Tibial artery (tissue), 4 donors: ENCODE measurements at regions not wholly inside any gene's neighbourhood (a gene's known extent, or its start where the extent isn't known, plus 50 kb on each side); places are given as distances from the start of the nearest gene placed in this dataset.

Source experiments
- DNase-seq, 2 donors: peaks; one replicate each; pipeline ENCODE4 v3.0.0-alpha.2; 2019
- H3K27ac ChIP-seq, 2 donors: fragments of 200-600 bp; sonication (generic) in 1 of 2; 1 replicate in 1 of 2; 2 replicates in 1 of 2; pipeline ENCODE4 v1.5.1; 2018 to 2019; ENCODE audit warnings: mild to moderate bottlenecking in 1 of 2
- H3K27me3 ChIP-seq, 2 donors: fragments of 200-600 bp; sonication (generic) in 1 of 2; one replicate each; pipeline versions ENCODE4 v1.5.1 to v1.6.0; 2016 to 2019
- H3K36me3 ChIP-seq, 3 donors: fragments of 200-600 bp; sonication (generic) in 2 of 3; one replicate each; pipeline ENCODE4 v1.5.1; 2016 to 2019; ENCODE audit warnings: mild to moderate bottlenecking in 2 of 3
- H3K4me1 ChIP-seq, 4 donors: fragments of 200-600 bp; sonication (generic) in 2 of 4; 1 replicate in 3 of 4; 2 replicates in 1 of 4; pipeline ENCODE4 v1.5.1; 2016 to 2019
- H3K4me3 ChIP-seq, 2 donors: fragments of 200-600 bp; sonication (generic) in 1 of 2; 1 replicate in 1 of 2; 2 replicates in 1 of 2; pipeline ENCODE4 v1.5.1; 2018 to 2019; ENCODE audit warnings: mild to moderate bottlenecking in 2 of 2
- H3K9me3 ChIP-seq, 3 donors: fragments of 200-600 bp; sonication (generic) in 1 of 3; one replicate each; pipeline ENCODE4 v1.5.1; 2016 to 2019
- intact Hi-C: fragments of 100-400 bp; cut with DNase I; formaldehyde crosslinking; loops from one replicate; pipeline ENCODE4 v1.15.0; 2023; ENCODE audit warnings: low total_unique reads
- TF ChIP-seq, protein P1 (sequence below), 2 experiments: fragments of 200-600 bp in 1 of 2; fragments of 450-650 bp in 1 of 2; IDR thresholded peaks; one replicate each; pipeline ENCODE4 v1.5.1; 2017 to 2019; ENCODE audit warnings: antibody characterized with exemption in 2 of 2, mild to moderate bottlenecking in 1 of 2, moderate library complexity in 1 of 2

DNA sequence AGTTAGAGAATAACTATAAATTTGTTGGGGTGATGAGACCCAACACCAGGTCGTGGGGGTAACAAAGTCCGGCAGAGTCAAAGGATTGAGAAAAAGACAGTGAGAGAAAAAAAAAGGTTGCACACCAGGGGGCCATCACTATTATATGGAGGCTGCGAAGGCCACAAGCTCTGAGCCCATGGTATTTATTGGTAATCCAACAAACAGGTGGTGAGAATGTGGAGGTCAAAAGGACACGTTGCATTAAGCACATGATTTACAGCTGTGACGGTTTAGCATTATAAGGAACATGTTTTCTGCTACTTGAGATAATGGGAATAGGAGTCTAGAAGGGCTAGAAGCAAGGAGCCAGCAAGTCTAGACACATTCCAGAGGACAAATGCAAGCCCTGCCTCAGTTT lies 2202.2 kb upstream of the C9orf72 start:
- no peak overlapping the region for H3K27ac ChIP-seq
- intact Hi-C loops: no loop called here
- TF ChIP-seq, protein P1, sequence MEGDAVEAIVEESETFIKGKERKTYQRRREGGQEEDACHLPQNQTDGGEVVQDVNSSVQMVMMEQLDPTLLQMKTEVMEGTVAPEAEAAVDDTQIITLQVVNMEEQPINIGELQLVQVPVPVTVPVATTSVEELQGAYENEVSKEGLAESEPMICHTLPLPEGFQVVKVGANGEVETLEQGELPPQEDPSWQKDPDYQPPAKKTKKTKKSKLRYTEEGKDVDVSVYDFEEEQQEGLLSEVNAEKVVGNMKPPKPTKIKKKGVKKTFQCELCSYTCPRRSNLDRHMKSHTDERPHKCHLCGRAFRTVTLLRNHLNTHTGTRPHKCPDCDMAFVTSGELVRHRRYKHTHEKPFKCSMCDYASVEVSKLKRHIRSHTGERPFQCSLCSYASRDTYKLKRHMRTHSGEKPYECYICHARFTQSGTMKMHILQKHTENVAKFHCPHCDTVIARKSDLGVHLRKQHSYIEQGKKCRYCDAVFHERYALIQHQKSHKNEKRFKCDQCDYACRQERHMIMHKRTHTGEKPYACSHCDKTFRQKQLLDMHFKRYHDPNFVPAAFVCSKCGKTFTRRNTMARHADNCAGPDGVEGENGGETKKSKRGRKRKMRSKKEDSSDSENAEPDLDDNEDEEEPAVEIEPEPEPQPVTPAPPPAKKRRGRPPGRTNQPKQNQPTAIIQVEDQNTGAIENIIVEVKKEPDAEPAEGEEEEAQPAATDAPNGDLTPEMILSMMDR (IDR thresholded peaks at IDR 0.05): no peak
- H3K4me3 ChIP-seq: no peak overlapping the region
- H3K36me3 ChIP-seq: no peaks in the 10 kb centered on the region
- H3K9me3 ChIP-seq: no peaks in the 10 kb centered on the region
- H3K4me1 ChIP-seq: no peaks in the 10 kb centered on the region
- no peak for DNase-seq
- H3K27me3 ChIP-seq: no peaks in the 10 kb centered on the region

DNA sequence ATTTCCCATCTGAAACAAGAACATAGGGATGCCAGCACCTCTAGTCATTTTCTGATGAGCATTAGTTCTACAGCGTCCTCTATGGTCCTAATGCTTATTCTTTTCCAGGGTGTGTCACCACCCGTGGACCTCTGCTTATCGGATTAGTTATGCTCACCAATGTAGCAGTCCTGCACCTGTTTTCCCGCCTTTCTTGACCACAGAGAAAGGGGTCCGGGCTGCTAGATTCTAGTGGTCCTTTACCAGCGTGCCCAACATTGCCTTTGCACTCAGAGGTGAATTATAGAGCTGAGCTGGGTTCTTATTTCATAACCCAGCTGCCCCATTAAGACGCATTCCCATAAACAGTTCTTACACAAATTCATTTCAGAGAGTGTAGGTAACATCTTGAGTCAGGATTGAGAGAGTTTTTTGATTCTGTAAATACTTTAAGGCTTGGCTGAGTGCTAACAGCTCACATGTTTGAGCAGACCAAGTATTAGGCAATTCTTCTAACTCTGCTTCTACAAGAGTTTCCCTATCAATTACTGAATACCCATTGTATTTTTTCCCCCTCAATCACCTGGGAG lies 2205.1 kb upstream of the C9orf72 start:
- Histone ChIP-seq H3K4me3 (no peak overlapping the region), H3K27ac (no peak overlapping the region), H3K36me3 (no peaks in the 10 kb centered on the region), H3K9me3 (no peaks in the 10 kb centered on the region), H3K4me1 (no peaks in the 10 kb centered on the region), H3K27me3 (no peaks in the 10 kb centered on the region)
- TF ChIP-seq, protein P1 (IDR thresholded peaks at IDR 0.05): no peak
- no peak for DNase-seq
- intact Hi-C loops: no loop called here

DNA sequence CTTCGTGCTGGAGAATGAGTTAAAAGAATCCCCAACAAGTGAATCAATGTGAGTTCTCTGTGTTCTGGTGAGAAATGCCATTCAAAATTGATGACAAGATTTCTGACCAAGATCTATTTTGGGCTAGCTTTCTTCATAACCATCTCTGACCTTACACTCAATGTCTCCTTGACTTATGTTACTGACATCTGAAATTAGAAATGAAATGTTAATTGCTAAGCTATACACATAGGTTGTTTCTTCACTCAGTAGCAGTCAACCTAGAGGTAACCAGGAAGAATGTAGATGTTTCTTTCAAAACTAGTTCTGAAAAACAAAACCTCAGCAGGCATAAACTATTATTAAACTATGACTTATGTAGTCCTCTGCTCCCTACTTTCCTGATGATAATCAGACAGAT lies 2220.7 kb upstream of the C9orf72 start:
- intact Hi-C loops: no loop called here
- Histone ChIP-seq H3K36me3 (no peaks in the 10 kb centered on the region), H3K27ac (no peak overlapping the region), H3K4me1 (no peaks in the 10 kb centered on the region), H3K27me3 (no peaks in the 10 kb centered on the region), H3K9me3 (no peaks in the 10 kb centered on the region), H3K4me3 (no peak overlapping the region)
- DNase-seq: no peak
- TF ChIP-seq, protein P1 (IDR thresholded peaks at IDR 0.05): no peak

DNA sequence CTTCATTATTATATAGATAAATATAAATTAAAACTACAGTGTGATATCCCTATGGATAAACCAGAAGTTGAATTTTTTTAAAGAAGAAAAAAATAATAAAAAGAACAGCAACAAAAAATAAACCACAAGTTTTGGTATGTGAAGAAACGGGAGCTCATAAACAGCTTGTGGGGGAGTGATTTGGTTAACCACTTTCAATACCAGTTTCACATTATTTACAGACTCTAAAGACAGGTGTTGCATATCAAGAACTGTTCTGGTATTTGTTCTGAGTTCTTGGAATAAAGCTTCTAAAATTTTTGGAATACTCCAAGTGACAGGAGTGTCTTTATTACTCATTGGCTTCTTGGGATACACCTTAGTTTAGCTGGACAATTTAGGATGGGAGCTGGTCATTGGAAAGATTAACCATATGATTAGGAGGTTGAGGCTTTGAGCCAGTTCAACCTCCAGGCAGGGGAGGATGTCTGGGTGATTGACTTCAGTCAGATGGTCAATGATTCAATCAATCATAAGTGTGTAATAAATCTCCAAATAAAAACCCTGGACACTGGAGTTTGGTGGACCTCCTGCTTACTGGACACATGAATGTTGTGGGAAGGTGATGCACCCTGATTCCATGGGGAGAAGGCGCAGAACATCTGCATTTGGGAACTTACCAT lies 2223.1 kb upstream of the C9orf72 start:
- no peaks in the 10 kb centered on the region for H3K9me3 ChIP-seq
- intact Hi-C loops: no loop called here
- no peaks in the 10 kb centered on the region for H3K4me1 ChIP-seq
- no peaks in the 10 kb centered on the region for H3K27me3 ChIP-seq
- H3K27ac ChIP-seq: no peak overlapping the region
- TF ChIP-seq, protein P1 (IDR thresholded peaks at IDR 0.05): no peak
- H3K4me3 ChIP-seq: no peak overlapping the region
- no peak for DNase-seq
- H3K36me3 ChIP-seq: no peaks in the 10 kb centered on the region

DNA sequence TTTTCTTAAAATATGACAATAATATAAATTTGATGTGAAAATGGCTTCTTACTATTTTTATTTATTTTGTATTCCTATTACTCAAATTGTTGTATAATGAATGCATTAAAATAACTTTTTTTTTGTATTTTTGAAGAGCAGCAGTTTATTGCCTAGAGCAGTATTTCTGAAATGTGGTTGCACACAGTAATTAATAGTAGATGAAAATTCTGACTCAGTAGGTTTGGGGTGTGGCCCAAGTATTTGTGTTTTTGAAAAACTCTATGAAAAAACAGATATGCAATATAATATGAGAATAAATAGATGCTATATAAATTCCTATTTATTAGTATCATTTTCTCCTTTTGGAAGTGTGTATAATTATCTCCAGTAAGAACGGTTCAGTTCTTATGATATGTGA lies 2225.3 kb upstream of the C9orf72 start:
- intact Hi-C loops: no loop called here
- Histone ChIP-seq H3K36me3 (no peaks in the 10 kb centered on the region), H3K4me1 (no peaks in the 10 kb centered on the region), H3K27me3 (no peaks in the 10 kb centered on the region), H3K9me3 (no peaks in the 10 kb centered on the region), H3K27ac (no peak overlapping the region), H3K4me3 (no peak overlapping the region)
- no peak for DNase-seq
- TF ChIP-seq, protein P1 (IDR thresholded peaks at IDR 0.05): no peak
